ENCODE measurements at regions not wholly inside any gene's neighbourhood (a gene's known extent, or its start where the extent isn't known, plus 50 kb on each side); places are given as distances from the start of the nearest gene placed in this dataset.

DNA sequence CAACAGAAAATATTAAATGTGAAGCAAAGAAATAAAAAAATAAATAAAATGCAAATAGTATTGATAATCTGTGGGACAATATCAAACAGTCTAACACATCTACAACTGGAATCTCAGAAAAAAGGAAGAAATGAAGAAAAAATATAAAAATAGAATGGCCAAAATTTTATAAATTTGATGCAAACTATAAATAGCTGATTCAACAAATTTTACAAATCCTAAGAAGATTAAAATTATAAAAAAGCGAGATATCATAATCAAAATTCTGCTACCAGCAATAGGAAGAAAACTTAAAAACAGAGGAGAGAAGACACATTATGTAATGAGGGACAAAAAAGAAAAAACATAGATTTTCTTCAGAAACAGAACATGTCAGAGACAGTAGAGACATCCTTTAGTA, 129.2 kb upstream of the IRX1 start:
- DNase-seq: no peak
- WGBS (ENCODE audit: low lambda C conversion rate): 0% methylated on average over 1 of the region's 1 CpG
- Histone ChIP-seq H3K27me3 (ENCODE audit: insufficient read depth) (no peaks in the 10 kb centered on the region), H3F3A (replicated peaks; ENCODE audit: insufficient read depth) (no peaks in the 10 kb centered on the region), H3K9me3 (0 out of 2 replicates have a peak, but pooled peaks cover 2% of the 10 kb centered on the region), H3K79me2 (ENCODE audit: insufficient read depth) (no peaks in the 10 kb centered on the region), H3K36me3 (replicated peaks in 1 of 2; ENCODE audit: control insufficient read depth in 1 of 2, insufficient read depth in 2 of 2, low read length in 1 of 2) (no peaks in the 10 kb centered on the region), H3K4me1 (ENCODE audit: control insufficient read depth in 1 of 2, insufficient read depth in 2 of 2, low read depth in 1 of 2, low read length in 1 of 2) (no peaks in the 10 kb centered on the region), H3K9ac (no peak overlapping the region), H3K4me3 (ENCODE audit: low read depth in 2 of 2, low read length in 1 of 2) (no peak overlapping the region), H3K4me2 (no peak overlapping the region), H3K27ac (ENCODE audit: low read depth in 2 of 2, low read length in 1 of 2) (no peak overlapping the region), H3K9me2 (0 out of 2 replicates have a peak, but pooled peaks cover 3% of the 10 kb centered on the region), H4K20me1 (ENCODE audit: insufficient read depth) (no peaks in the 10 kb centered on the region), H2AFZ (ENCODE audit: low read depth) (no peak overlapping the region)
- POLR2A ChIA-PET: no interaction called here
- CTCF ChIA-PET: no interaction called here
- TF ChIP-seq MXI1 (IDR thresholded peaks at IDR 0.05; ENCODE audit: low read depth, low read length): no peak
- TF ChIP-seq RAD21 (IDR thresholded peaks at IDR 0.05; ENCODE audit: low read length): no peak
- TF ChIP-seq, protein P1, sequence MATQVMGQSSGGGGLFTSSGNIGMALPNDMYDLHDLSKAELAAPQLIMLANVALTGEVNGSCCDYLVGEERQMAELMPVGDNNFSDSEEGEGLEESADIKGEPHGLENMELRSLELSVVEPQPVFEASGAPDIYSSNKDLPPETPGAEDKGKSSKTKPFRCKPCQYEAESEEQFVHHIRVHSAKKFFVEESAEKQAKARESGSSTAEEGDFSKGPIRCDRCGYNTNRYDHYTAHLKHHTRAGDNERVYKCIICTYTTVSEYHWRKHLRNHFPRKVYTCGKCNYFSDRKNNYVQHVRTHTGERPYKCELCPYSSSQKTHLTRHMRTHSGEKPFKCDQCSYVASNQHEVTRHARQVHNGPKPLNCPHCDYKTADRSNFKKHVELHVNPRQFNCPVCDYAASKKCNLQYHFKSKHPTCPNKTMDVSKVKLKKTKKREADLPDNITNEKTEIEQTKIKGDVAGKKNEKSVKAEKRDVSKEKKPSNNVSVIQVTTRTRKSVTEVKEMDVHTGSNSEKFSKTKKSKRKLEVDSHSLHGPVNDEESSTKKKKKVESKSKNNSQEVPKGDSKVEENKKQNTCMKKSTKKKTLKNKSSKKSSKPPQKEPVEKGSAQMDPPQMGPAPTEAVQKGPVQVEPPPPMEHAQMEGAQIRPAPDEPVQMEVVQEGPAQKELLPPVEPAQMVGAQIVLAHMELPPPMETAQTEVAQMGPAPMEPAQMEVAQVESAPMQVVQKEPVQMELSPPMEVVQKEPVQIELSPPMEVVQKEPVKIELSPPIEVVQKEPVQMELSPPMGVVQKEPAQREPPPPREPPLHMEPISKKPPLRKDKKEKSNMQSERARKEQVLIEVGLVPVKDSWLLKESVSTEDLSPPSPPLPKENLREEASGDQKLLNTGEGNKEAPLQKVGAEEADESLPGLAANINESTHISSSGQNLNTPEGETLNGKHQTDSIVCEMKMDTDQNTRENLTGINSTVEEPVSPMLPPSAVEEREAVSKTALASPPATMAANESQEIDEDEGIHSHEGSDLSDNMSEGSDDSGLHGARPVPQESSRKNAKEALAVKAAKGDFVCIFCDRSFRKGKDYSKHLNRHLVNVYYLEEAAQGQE (IDR thresholded peaks at IDR 0.05; ENCODE audit: low read depth, low read length): no peak
- TF ChIP-seq, protein P2, sequence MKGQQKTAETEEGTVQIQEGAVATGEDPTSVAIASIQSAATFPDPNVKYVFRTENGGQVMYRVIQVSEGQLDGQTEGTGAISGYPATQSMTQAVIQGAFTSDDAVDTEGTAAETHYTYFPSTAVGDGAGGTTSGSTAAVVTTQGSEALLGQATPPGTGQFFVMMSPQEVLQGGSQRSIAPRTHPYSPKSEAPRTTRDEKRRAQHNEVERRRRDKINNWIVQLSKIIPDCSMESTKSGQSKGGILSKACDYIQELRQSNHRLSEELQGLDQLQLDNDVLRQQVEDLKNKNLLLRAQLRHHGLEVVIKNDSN (IDR thresholded peaks at IDR 0.05; ENCODE audit: borderline replicate concordance, low read depth): no peak
- TF ChIP-seq NRF1 (IDR thresholded peaks at IDR 0.05; ENCODE audit: low read depth, low read length): no peak
- TF ChIP-seq EZH2phosphoT487 (IDR thresholded peaks at IDR 0.05; ENCODE audit: borderline replicate concordance, low read depth): no peak
- TF ChIP-seq TAF1 (IDR thresholded peaks at IDR 0.05; ENCODE audit: borderline replicate concordance, low read depth, low read length): no peak
- no peak for TF ChIP-seq FOSL2 (IDR thresholded peaks at IDR 0.05; ENCODE audit: borderline replicate concordance, low read depth)
- TF ChIP-seq FOXJ3 (CRISPR knock-in tag; IDR thresholded peaks at IDR 0.05): no peak
- TF ChIP-seq, protein P3, sequence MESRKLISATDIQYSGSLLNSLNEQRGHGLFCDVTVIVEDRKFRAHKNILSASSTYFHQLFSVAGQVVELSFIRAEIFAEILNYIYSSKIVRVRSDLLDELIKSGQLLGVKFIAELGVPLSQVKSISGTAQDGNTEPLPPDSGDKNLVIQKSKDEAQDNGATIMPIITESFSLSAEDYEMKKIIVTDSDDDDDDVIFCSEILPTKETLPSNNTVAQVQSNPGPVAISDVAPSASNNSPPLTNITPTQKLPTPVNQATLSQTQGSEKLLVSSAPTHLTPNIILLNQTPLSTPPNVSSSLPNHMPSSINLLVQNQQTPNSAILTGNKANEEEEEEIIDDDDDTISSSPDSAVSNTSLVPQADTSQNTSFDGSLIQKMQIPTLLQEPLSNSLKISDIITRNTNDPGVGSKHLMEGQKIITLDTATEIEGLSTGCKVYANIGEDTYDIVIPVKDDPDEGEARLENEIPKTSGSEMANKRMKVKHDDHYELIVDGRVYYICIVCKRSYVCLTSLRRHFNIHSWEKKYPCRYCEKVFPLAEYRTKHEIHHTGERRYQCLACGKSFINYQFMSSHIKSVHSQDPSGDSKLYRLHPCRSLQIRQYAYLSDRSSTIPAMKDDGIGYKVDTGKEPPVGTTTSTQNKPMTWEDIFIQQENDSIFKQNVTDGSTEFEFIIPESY (IDR thresholded peaks at IDR 0.05; ENCODE audit: borderline replicate concordance, low read depth): no peak
- TF ChIP-seq, protein P4, sequence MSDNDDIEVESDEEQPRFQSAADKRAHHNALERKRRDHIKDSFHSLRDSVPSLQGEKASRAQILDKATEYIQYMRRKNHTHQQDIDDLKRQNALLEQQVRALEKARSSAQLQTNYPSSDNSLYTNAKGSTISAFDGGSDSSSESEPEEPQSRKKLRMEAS (IDR thresholded peaks at IDR 0.05; ENCODE audit: low read depth): no peak
- TF ChIP-seq RXRA (IDR thresholded peaks at IDR 0.05; ENCODE audit: borderline replicate concordance, low read depth): no peak
- no peak for TF ChIP-seq SIN3A (IDR thresholded peaks at IDR 0.05; ENCODE audit: borderline replicate concordance, low read depth, low read length)
- no peak for TF ChIP-seq TCF12 (IDR thresholded peaks at IDR 0.05)
